ENCODE measurements at regions not wholly inside any gene's neighbourhood (a gene's known extent, or its start where the extent isn't known, plus 50 kb on each side); places are given as distances from the start of the nearest gene placed in this dataset.

DNA sequence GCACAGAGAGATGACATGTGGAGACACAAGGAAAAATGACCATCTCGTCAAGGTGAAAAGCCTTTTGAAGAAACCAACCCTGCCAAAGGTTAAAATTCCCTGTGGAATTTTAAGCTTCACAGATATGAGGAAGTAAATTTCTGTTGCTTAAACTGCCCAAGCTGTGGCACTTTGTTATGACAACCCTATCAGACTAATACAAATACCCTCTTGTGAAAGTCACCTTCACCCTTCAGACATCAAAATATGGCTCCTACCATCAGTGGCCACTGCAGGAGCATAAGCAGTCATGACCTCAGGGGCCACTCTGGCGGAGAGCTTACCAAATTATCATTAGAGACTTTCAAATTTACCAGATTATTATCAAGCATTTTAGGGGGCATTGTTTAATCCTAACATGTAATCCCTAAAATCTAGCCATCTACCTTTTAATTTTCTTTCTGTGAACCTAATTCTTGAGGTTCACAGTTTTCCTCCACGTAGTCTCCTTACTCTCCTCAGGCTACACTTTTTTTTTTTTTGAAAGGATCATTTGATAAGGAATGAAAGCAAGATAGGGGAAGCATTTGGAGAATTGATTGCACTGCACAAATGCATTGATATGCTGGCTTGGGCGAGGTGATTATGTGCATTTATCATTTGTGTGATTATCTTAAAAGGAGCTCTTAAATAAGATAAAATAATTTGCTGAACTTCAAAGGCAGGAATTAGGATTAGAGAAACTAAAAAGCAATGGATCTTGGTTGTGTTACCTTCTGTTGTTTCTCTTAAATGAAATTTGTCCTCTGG lies 90.3 kb downstream of the TMEM168 start:
- intact Hi-C loops (cut with DNase I), result no loop called here
- no peaks in the 10 kb centered on the region for H3K9me3 ChIP-seq
- H3K4me1 ChIP-seq, result no peaks in the 10 kb centered on the region
- no peaks in the 10 kb centered on the region for H3K36me3 ChIP-seq
- H3K4me3 ChIP-seq, result no peak overlapping the region
- no peak for DNase-seq
- TF ChIP-seq EP300 (IDR thresholded peaks at IDR 0.05), result no peak
- TF ChIP-seq POLR2A (IDR thresholded peaks at IDR 0.05), result no peak
- TF ChIP-seq POLR2AphosphoS5 (IDR thresholded peaks at IDR 0.05), result no peak
- TF ChIP-seq, protein P1, sequence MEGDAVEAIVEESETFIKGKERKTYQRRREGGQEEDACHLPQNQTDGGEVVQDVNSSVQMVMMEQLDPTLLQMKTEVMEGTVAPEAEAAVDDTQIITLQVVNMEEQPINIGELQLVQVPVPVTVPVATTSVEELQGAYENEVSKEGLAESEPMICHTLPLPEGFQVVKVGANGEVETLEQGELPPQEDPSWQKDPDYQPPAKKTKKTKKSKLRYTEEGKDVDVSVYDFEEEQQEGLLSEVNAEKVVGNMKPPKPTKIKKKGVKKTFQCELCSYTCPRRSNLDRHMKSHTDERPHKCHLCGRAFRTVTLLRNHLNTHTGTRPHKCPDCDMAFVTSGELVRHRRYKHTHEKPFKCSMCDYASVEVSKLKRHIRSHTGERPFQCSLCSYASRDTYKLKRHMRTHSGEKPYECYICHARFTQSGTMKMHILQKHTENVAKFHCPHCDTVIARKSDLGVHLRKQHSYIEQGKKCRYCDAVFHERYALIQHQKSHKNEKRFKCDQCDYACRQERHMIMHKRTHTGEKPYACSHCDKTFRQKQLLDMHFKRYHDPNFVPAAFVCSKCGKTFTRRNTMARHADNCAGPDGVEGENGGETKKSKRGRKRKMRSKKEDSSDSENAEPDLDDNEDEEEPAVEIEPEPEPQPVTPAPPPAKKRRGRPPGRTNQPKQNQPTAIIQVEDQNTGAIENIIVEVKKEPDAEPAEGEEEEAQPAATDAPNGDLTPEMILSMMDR (IDR thresholded peaks at IDR 0.05), result no peak
- H3K27ac ChIP-seq, result no peak overlapping the region
- 74 to 81% methylated on average over 4 of the region's 4 CpGs for WGBS, 2 donors
- H3K27me3 ChIP-seq, result no peaks in the 10 kb centered on the region

DNA sequence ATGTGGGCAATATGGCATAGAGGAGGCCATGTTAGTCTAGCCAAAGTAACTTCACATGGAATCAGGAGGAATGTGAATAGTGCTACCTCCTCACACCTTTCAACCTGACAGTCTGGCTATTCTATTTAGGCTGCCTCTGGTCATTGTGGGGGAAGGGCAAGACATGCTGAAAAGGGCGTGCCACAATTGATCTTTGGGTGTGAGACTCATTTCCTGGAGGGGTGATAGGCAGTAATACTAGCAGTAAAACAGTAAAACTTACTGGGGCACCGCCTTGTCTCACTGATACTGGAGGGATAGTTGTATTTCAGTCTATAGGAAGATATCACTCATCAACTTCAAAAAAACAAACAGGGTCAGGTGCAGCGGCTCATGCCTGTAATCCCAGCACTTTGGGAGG lies 88.7 kb downstream of the TMEM168 start:
- DNase-seq, result no peak
- intact Hi-C loops (cut with DNase I), result no loop called here
- TF ChIP-seq EP300 (IDR thresholded peaks at IDR 0.05) (no peak), POLR2A (IDR thresholded peaks at IDR 0.05) (no peak), POLR2AphosphoS5 (IDR thresholded peaks at IDR 0.05) (no peak)
- TF ChIP-seq, protein P1 (IDR thresholded peaks at IDR 0.05), result no peak

DNA sequence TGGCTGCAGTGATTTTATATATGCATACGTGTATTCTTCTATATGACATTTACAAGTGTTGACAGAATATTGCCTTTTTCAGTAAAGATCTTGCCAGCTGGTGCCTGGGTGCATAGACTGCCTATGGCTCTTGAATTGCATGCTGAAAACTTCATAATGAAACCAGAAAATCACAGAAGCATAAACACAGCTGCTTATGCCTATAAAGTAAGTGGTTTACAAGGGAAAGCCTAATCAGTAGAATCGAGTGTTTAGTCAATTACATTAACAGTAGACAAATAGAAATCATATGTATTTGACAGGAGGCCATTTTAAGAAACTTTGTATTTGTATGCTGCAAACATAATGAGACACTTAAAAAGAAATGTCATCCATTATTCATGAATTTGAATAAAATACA lies 82.5 kb downstream of the TMEM168 start:
- 12 to 48% methylated on average over 2 of the region's 2 CpGs for WGBS, 2 donors
- intact Hi-C loops (cut with DNase I), result no loop called here

More for the DNA sequence above, 88.7 kb downstream of the TMEM168 start:
- WGBS, 2 donors, result 13 to 49% methylated on average over 3 of the region's 3 CpGs
- H3K4me1 ChIP-seq, result no peaks in the 10 kb centered on the region
- H3K4me3 ChIP-seq, result no peak overlapping the region
- H3K36me3 ChIP-seq, result no peaks in the 10 kb centered on the region
- H3K9me3 ChIP-seq, result no peaks in the 10 kb centered on the region
- no peaks in the 10 kb centered on the region for H3K27me3 ChIP-seq
- no peak overlapping the region for H3K27ac ChIP-seq

DNA sequence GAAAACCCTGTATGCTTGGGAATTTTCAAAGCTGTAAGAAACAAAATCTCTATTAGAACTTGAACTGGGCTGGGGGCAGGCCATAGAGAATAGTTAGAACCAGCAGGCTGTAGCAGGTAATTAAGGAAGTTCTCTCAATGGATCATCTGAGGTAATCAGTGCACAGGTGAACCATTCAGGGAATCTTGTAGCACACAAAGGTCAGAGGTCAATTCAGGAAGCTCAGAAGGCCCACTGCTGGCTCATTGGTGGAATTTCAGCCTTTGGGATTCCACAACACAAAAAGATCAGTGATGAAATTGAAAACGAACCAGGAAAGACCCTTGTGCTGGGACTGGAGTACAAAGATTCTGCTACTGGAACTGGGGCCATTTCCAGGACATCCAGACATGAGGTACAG lies 82.0 kb downstream of the TMEM168 start:
- DNase-seq, result no peak
- TF ChIP-seq POLR2A (IDR thresholded peaks at IDR 0.05) (no peak), EP300 (IDR thresholded peaks at IDR 0.05) (no peak), POLR2AphosphoS5 (IDR thresholded peaks at IDR 0.05) (no peak)
- TF ChIP-seq, protein P1 (IDR thresholded peaks at IDR 0.05), result no peak
- no peaks in the 10 kb centered on the region for H3K9me3 ChIP-seq
- WGBS, 2 donors, result 66 to 73% methylated on average over 1 of the region's 1 CpG
- no peak overlapping the region for H3K4me3 ChIP-seq
- H3K36me3 ChIP-seq, result no peaks in the 10 kb centered on the region
- H3K27me3 ChIP-seq, result no peaks in the 10 kb centered on the region
- intact Hi-C loops (cut with DNase I), result no loop called here
- no peaks in the 10 kb centered on the region for H3K4me1 ChIP-seq
- no peak overlapping the region for H3K27ac ChIP-seq

More for the DNA sequence above, 82.5 kb downstream of the TMEM168 start:
- no peak for DNase-seq
- Histone ChIP-seq H3K36me3 (no peaks in the 10 kb centered on the region), H3K4me1 (no peaks in the 10 kb centered on the region), H3K27ac (no peak overlapping the region), H3K27me3 (no peaks in the 10 kb centered on the region), H3K4me3 (no peak overlapping the region), H3K9me3 (no peaks in the 10 kb centered on the region)
- TF ChIP-seq POLR2AphosphoS5 (IDR thresholded peaks at IDR 0.05), result no peak
- TF ChIP-seq, protein P1 (IDR thresholded peaks at IDR 0.05), result no peak
- no peak for TF ChIP-seq POLR2A (IDR thresholded peaks at IDR 0.05)
- no peak for TF ChIP-seq EP300 (IDR thresholded peaks at IDR 0.05)
